ENCODE measurements at regions not wholly inside any gene's neighbourhood (a gene's known extent, or its start where the extent isn't known, plus 50 kb on each side); places are given as distances from the start of the nearest gene placed in this dataset.

- TF ChIP-seq EGR1 (IDR thresholded peaks at IDR 0.05) (no peak), ZBTB7A (IDR thresholded peaks at IDR 0.05; ENCODE audit: low read depth) (no peak), REST (IDR thresholded peaks at IDR 0.05; ENCODE audit: low read depth) (no peak), FOXM1 (IDR thresholded peaks at IDR 0.05; ENCODE audit: borderline replicate concordance, low read depth) (no peak), TAF1 (IDR thresholded peaks at IDR 0.05; ENCODE audit: low read depth) (no peak), TCF12 (IDR thresholded peaks at IDR 0.05; ENCODE audit: low read depth) (no peak), EP300 (IDR thresholded peaks at IDR 0.05; ENCODE audit: borderline replicate concordance) (no peak), TEAD4 (IDR thresholded peaks at IDR 0.05) (no peak), USF1 (IDR thresholded peaks at IDR 0.05) (no peak), NFIC (IDR thresholded peaks at IDR 0.05) (no peak), CREB1 (IDR thresholded peaks at IDR 0.05; ENCODE audit: low read depth) (no peak), MAX (IDR thresholded peaks at IDR 0.05) (no peak), CEBPB (IDR thresholded peaks at IDR 0.05) (no peak), YY1 (IDR thresholded peaks at IDR 0.05; ENCODE audit: low read depth) (no peak)
Observed at GRCh38 chr10:9449530-9449929, 1395.0 kb downstream of the GATA3 start.

GRCh38 chr10:9450801-9451200 is 1396.3 kb downstream of the GATA3 start:
- no peak for TF ChIP-seq USF1 (IDR thresholded peaks at IDR 0.05)
- TF ChIP-seq MAX (IDR thresholded peaks at IDR 0.05) = no peak
- no peak for TF ChIP-seq CREB1 (IDR thresholded peaks at IDR 0.05; ENCODE audit: low read depth)
- TF ChIP-seq REST (IDR thresholded peaks at IDR 0.05; ENCODE audit: low read depth) = no peak
- no peak for TF ChIP-seq NFIC (IDR thresholded peaks at IDR 0.05)
- TF ChIP-seq TEAD4 (IDR thresholded peaks at IDR 0.05) = no peak
- no peak for TF ChIP-seq RAD21 (IDR thresholded peaks at IDR 0.05; ENCODE audit: low read depth)
- TF ChIP-seq YY1 (IDR thresholded peaks at IDR 0.05; ENCODE audit: low read depth) = no peak
- no peak for TF ChIP-seq CEBPB (IDR thresholded peaks at IDR 0.05)
- TF ChIP-seq TAF1 (IDR thresholded peaks at IDR 0.05; ENCODE audit: low read depth) = no peak
- no peak for TF ChIP-seq EGR1 (IDR thresholded peaks at IDR 0.05)
- no peak for TF ChIP-seq TCF12 (IDR thresholded peaks at IDR 0.05; ENCODE audit: low read depth)
- no peak for TF ChIP-seq ZBTB7A (IDR thresholded peaks at IDR 0.05; ENCODE audit: low read depth)
- TF ChIP-seq FOXM1 (IDR thresholded peaks at IDR 0.05; ENCODE audit: borderline replicate concordance, low read depth) = no peak
- TF ChIP-seq EP300 (IDR thresholded peaks at IDR 0.05; ENCODE audit: borderline replicate concordance) = no peak

GRCh38 chr10:9451211-9451773 is 1396.8 kb downstream of the GATA3 start:
- TF ChIP-seq CEBPB (IDR thresholded peaks at IDR 0.05) (no peak), YY1 (IDR thresholded peaks at IDR 0.05; ENCODE audit: low read depth) (no peak), NFIC (IDR thresholded peaks at IDR 0.05) (no peak), CREB1 (IDR thresholded peaks at IDR 0.05; ENCODE audit: low read depth) (no peak), TAF1 (IDR thresholded peaks at IDR 0.05; ENCODE audit: low read depth) (no peak), EP300 (IDR thresholded peaks at IDR 0.05; ENCODE audit: borderline replicate concordance) (no peak), MAX (IDR thresholded peaks at IDR 0.05) (no peak), REST (IDR thresholded peaks at IDR 0.05; ENCODE audit: low read depth) (no peak)

GRCh38 chr10:9452056-9452455 is 1397.6 kb downstream of the GATA3 start:
- TF ChIP-seq TAF1 (IDR thresholded peaks at IDR 0.05; ENCODE audit: low read depth) (no peak), NFIC (IDR thresholded peaks at IDR 0.05) (no peak), RAD21 (IDR thresholded peaks at IDR 0.05; ENCODE audit: low read depth) (no peak), FOXM1 (IDR thresholded peaks at IDR 0.05; ENCODE audit: borderline replicate concordance, low read depth) (no peak), CEBPB (IDR thresholded peaks at IDR 0.05) (no peak), EP300 (IDR thresholded peaks at IDR 0.05; ENCODE audit: borderline replicate concordance) (no peak), ZBTB7A (IDR thresholded peaks at IDR 0.05; ENCODE audit: low read depth) (no peak), YY1 (IDR thresholded peaks at IDR 0.05; ENCODE audit: low read depth) (no peak), REST (IDR thresholded peaks at IDR 0.05; ENCODE audit: low read depth) (no peak), TCF12 (IDR thresholded peaks at IDR 0.05; ENCODE audit: low read depth) (no peak), TEAD4 (IDR thresholded peaks at IDR 0.05) (no peak), EGR1 (IDR thresholded peaks at IDR 0.05) (no peak), MAX (IDR thresholded peaks at IDR 0.05) (no peak), USF1 (IDR thresholded peaks at IDR 0.05) (no peak), CREB1 (IDR thresholded peaks at IDR 0.05; ENCODE audit: low read depth) (no peak)
